H1 (cell line): ENCODE measurements at regions not wholly inside any gene's neighbourhood (a gene's known extent, or its start where the extent isn't known, plus 50 kb on each side); places are given as distances from the start of the nearest gene placed in this dataset.

ENCODE experiments used
- CHD2 ChIP-seq: IDR thresholded peaks from 2 replicates; pipeline ENCODE4 v1.6.1; 2012; ENCODE audit warnings: low read length, improper control_type of control experiment
- SAP30 ChIP-seq: fragments of 300-600 bp; sonication (generic); IDR thresholded peaks from 2 replicates; pipeline ENCODE4 v1.7.1; 2012; ENCODE audit warnings: low read length, moderate library complexity, mild to moderate bottlenecking, inconsistent platforms; ENCODE audit not compliant: insufficient read depth, insufficient replicate concordance
- TBP ChIP-seq: IDR thresholded peaks from 2 replicates; pipeline ENCODE4 v1.6.1; 2011; ENCODE audit warnings: low read depth, low read length, improper control_type of control experiment
- TF ChIP-seq, protein P1 (sequence below): fragments of 300-600 bp; sonication (generic); IDR thresholded peaks from 2 replicates; pipeline ENCODE4 v1.7.1; 2012; ENCODE audit warnings: low read length, moderate library complexity, mild to moderate bottlenecking, inconsistent platforms; ENCODE audit not compliant: insufficient replicate concordance

DNA sequence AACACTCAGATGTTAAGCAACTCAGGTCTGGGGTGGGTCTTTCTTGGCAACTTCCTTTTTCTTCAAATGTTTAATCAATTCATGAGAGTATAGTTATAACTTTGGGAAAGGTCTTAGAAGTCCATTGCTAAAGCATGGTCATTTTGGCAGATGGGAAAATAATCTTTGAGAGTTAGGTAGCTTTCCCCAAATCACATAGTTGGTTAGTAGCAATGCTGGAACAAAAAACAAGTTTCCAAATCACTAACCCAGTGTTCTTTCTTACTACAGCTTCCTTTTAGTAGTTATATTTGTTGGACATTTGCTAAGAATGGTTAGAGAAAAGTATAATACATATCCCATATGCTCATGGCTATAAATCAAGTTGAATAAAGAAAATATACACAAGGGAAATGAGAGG is 185.2 kb upstream of the SLC14A2 start (continued):
- TF ChIP-seq SAP30 (no peak), TBP (no peak), CHD2 (no peak)
- TF ChIP-seq, protein P1, sequence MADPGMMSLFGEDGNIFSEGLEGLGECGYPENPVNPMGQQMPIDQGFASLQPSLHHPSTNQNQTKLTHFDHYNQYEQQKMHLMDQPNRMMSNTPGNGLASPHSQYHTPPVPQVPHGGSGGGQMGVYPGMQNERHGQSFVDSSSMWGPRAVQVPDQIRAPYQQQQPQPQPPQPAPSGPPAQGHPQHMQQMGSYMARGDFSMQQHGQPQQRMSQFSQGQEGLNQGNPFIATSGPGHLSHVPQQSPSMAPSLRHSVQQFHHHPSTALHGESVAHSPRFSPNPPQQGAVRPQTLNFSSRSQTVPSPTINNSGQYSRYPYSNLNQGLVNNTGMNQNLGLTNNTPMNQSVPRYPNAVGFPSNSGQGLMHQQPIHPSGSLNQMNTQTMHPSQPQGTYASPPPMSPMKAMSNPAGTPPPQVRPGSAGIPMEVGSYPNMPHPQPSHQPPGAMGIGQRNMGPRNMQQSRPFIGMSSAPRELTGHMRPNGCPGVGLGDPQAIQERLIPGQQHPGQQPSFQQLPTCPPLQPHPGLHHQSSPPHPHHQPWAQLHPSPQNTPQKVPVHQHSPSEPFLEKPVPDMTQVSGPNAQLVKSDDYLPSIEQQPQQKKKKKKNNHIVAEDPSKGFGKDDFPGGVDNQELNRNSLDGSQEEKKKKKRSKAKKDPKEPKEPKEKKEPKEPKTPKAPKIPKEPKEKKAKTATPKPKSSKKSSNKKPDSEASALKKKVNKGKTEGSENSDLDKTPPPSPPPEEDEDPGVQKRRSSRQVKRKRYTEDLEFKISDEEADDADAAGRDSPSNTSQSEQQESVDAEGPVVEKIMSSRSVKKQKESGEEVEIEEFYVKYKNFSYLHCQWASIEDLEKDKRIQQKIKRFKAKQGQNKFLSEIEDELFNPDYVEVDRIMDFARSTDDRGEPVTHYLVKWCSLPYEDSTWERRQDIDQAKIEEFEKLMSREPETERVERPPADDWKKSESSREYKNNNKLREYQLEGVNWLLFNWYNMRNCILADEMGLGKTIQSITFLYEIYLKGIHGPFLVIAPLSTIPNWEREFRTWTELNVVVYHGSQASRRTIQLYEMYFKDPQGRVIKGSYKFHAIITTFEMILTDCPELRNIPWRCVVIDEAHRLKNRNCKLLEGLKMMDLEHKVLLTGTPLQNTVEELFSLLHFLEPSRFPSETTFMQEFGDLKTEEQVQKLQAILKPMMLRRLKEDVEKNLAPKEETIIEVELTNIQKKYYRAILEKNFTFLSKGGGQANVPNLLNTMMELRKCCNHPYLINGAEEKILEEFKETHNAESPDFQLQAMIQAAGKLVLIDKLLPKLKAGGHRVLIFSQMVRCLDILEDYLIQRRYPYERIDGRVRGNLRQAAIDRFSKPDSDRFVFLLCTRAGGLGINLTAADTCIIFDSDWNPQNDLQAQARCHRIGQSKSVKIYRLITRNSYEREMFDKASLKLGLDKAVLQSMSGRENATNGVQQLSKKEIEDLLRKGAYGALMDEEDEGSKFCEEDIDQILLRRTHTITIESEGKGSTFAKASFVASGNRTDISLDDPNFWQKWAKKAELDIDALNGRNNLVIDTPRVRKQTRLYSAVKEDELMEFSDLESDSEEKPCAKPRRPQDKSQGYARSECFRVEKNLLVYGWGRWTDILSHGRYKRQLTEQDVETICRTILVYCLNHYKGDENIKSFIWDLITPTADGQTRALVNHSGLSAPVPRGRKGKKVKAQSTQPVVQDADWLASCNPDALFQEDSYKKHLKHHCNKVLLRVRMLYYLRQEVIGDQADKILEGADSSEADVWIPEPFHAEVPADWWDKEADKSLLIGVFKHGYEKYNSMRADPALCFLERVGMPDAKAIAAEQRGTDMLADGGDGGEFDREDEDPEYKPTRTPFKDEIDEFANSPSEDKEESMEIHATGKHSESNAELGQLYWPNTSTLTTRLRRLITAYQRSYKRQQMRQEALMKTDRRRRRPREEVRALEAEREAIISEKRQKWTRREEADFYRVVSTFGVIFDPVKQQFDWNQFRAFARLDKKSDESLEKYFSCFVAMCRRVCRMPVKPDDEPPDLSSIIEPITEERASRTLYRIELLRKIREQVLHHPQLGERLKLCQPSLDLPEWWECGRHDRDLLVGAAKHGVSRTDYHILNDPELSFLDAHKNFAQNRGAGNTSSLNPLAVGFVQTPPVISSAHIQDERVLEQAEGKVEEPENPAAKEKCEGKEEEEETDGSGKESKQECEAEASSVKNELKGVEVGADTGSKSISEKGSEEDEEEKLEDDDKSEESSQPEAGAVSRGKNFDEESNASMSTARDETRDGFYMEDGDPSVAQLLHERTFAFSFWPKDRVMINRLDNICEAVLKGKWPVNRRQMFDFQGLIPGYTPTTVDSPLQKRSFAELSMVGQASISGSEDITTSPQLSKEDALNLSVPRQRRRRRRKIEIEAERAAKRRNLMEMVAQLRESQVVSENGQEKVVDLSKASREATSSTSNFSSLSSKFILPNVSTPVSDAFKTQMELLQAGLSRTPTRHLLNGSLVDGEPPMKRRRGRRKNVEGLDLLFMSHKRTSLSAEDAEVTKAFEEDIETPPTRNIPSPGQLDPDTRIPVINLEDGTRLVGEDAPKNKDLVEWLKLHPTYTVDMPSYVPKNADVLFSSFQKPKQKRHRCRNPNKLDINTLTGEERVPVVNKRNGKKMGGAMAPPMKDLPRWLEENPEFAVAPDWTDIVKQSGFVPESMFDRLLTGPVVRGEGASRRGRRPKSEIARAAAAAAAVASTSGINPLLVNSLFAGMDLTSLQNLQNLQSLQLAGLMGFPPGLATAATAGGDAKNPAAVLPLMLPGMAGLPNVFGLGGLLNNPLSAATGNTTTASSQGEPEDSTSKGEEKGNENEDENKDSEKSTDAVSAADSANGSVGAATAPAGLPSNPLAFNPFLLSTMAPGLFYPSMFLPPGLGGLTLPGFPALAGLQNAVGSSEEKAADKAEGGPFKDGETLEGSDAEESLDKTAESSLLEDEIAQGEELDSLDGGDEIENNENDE, result no peak
